B cell (primary cell): ENCODE measurements at regions not wholly inside any gene's neighbourhood (a gene's known extent, or its start where the extent isn't known, plus 50 kb on each side); places are given as distances from the start of the nearest gene placed in this dataset.

Experiments
- ATAC-seq: fragments of 200-7000 bp; cut with Tn5 transposase; one replicate; pipeline ENCODE4 v1.10.0; 2021; ENCODE audit warnings: low read depth, mild to moderate bottlenecking, moderate number of reproducible peaks, moderate library complexity
- CTCF ChIA-PET: fragments of 350-600 bp; sonication (Branson Sonifier 250); formaldehyde crosslinking; loops from one replicate; lab custom pipeline; 2021; ENCODE audit warnings: antibody characterized with exemption, inconsistent platforms; lab: Charles Lee
- POLR2A ChIA-PET: fragments of 350-600 bp; sonication (Branson Sonifier 250); formaldehyde crosslinking; loops from one replicate; lab custom pipeline; 2021; ENCODE audit warnings: antibody characterized with exemption; lab: Charles Lee
- DNase-seq: peaks from one replicate; pipeline ENCODE4 v3.0.0; 2013
- H2AFZ ChIP-seq: 2 replicates; pipeline ENCODE4 v1.6.1; 2012; ENCODE audit warnings: mild to moderate bottlenecking, low read depth, low read length; ENCODE audit not compliant: insufficient read depth, poor library complexity, severe bottlenecking
- H3K27ac ChIP-seq, 2 donors: 1 replicate in 1 of 2; 2 replicates in 1 of 2; pipeline ENCODE4 v1.5.1; 2012 to 2013; ENCODE audit warnings: low read length in 2 of 2, mild to moderate bottlenecking in 2 of 2, moderate library complexity in 1 of 2
- H3K27me3 ChIP-seq, 4 experiments: fragments of 200-600 bp in 1 of 4; sonication (generic) in 1 of 4; replicated peaks in 1 of 4; 1 replicate in 2 of 4; 2 replicates in 2 of 4; pipeline versions ENCODE4 v1.6.1 to v1.7.0; 2013 to 2016; ENCODE audit warnings: low read length in 3 of 4, mild to moderate bottlenecking in 2 of 4, mixed read lengths in 1 of 4, moderate library complexity in 1 of 4; ENCODE audit not compliant: insufficient read depth in 4 of 4, control insufficient read depth in 3 of 4; ENCODE audit errors: control extremely low read depth in 1 of 4
- H3K36me3 ChIP-seq, 2 experiments: replicated peaks in 1 of 2; 1 replicate in 1 of 2; 2 replicates in 1 of 2; pipeline versions ENCODE4 v1.6.1 to v1.7.1; 2013; ENCODE audit warnings: low read length in 1 of 2; ENCODE audit not compliant: insufficient read depth in 2 of 2, control insufficient read depth in 1 of 2; ENCODE audit errors: control extremely low read depth in 1 of 2, extremely low read depth in 1 of 2
- H3K4me1 ChIP-seq, 2 donors: fragments of 200-600 bp in 1 of 2; sonication (generic) in 1 of 2; 1 replicate in 1 of 2; 2 replicates in 1 of 2; pipeline versions ENCODE4 v1.5.1 to v1.6.1; 2013 to 2017; ENCODE audit warnings: low read length in 2 of 2; ENCODE audit not compliant: control insufficient read depth in 2 of 2, insufficient read depth in 2 of 2
- H3K4me2 ChIP-seq: replicated peaks from 2 replicates; pipeline ENCODE3; 2012; ENCODE audit warnings: mild to moderate bottlenecking, low read depth, low read length; ENCODE audit not compliant: poor library complexity, severe bottlenecking
- H3K4me3 ChIP-seq, 5 experiments: fragments of 200-600 bp in 1 of 5; sonication (generic) in 1 of 5; 1 replicate in 3 of 5; 2 replicates in 2 of 5; pipeline versions ENCODE4 v1.5.1 to v1.7.0; 2011 to 2016; ENCODE audit warnings: low read length in 4 of 5, mild to moderate bottlenecking in 4 of 5, low read depth in 2 of 5, control low read depth in 1 of 5, moderate library complexity in 1 of 5; ENCODE audit not compliant: insufficient read depth in 1 of 5; ENCODE audit errors: control extremely low read depth in 1 of 5, extremely low read depth in 1 of 5
- H3K79me2 ChIP-seq: fragments of 200-600 bp; sonication (generic); one replicate; pipeline ENCODE4 v1.6.0; 2016; ENCODE audit warnings: low read length; ENCODE audit not compliant: control insufficient read depth, insufficient read depth
- H3K9ac ChIP-seq: fragments of 200-600 bp; sonication (generic); 2 replicates; pipeline ENCODE4 v1.6.1; 2017; ENCODE audit warnings: mild to moderate bottlenecking, low read length, moderate library complexity
- H3K9me3 ChIP-seq, 3 donors: one replicate each; pipeline versions ENCODE4 v1.6.1 to v1.7.1; 2013; ENCODE audit warnings: low read length in 2 of 3; ENCODE audit not compliant: control insufficient read depth in 2 of 3, insufficient read depth in 1 of 3; ENCODE audit errors: control extremely low read depth in 1 of 3
- H4K20me1 ChIP-seq: 2 replicates; pipeline ENCODE4 v1.6.0; 2012; ENCODE audit warnings: mild to moderate bottlenecking, low read length; ENCODE audit not compliant: insufficient read depth, control insufficient read depth, poor library complexity, severe bottlenecking
- H3K27ac Mint-ChIP-seq: one replicate; pipeline ENCODE4 v1.8.0; 2021; ENCODE audit warnings: mixed read lengths
- H3K27me3 Mint-ChIP-seq: one replicate; pipeline ENCODE4 v1.8.0; 2021; ENCODE audit warnings: mixed read lengths
- H3K4me1 Mint-ChIP-seq: one replicate; pipeline ENCODE4 v1.8.0; 2021; ENCODE audit warnings: mixed read lengths
- H3K4me3 Mint-ChIP-seq: one replicate; pipeline ENCODE4 v1.8.0; 2021; ENCODE audit warnings: mixed read lengths
- H3K9me3 Mint-ChIP-seq: one replicate; pipeline ENCODE4 v1.8.0; 2022; ENCODE audit warnings: mixed read lengths; ENCODE audit not compliant: insufficient read depth
- CTCF ChIP-seq: fragments of 200-600 bp; IDR thresholded peaks from one replicate; pipeline ENCODE4 v1.8.0; 2022; ENCODE audit warnings: antibody characterized with exemption, mild to moderate bottlenecking
- EZH2 ChIP-seq: IDR thresholded peaks from 2 replicates; pipeline ENCODE4 v1.6.1; 2012; ENCODE audit warnings: borderline replicate concordance, low read depth, mild to moderate bottlenecking, moderate library complexity, low read length; ENCODE audit not compliant: insufficient read depth, poor library complexity, severe bottlenecking
- WGBS: methylation state at CpG from one replicate; pipeline ENCODE4 v1.1.5; 2013; ENCODE audit warnings: missing lambda C conversion rate; ENCODE audit not compliant: insufficient coverage; 5-methylcytosine and 5-hydroxymethylcytosine counted together
- intact Hi-C: fragments of 100-400 bp; cut with micrococcal nuclease; formaldehyde crosslinking; loops from one replicate; pipeline ENCODE4 v1.10.0; 2022

- no peak overlapping the region for H3K4me3 ChIP-seq
- H3K4me2 ChIP-seq = no peak overlapping the region
- intact Hi-C loops = no loop called here
- H3K79me2 ChIP-seq = no peaks in the 10 kb centered on the region
- ATAC-seq = no peak
- Mint-ChIP-seq H3K4me3 (no peak overlapping the region), H3K4me1 (no peaks in the 10 kb centered on the region), H3K27ac (no peak overlapping the region), H3K27me3 (peaks cover 10% of the 10 kb centered on the region), H3K9me3 (peaks cover 2% of the 10 kb centered on the region)
- ChIA-PET CTCF (no interaction called here), POLR2A (no interaction called here)
- DNase-seq = no peak
- H3K4me1 ChIP-seq = no peaks in the 10 kb centered on the region
- H4K20me1 ChIP-seq = no peaks in the 10 kb centered on the region
- H3K27me3 ChIP-seq = no peaks in the 10 kb centered on the region
- WGBS = 67% methylated on average over 2 of the region's 4 CpGs
- no peaks in the 10 kb centered on the region for H3K36me3 ChIP-seq
- H3K9ac ChIP-seq = no peak overlapping the region
- no peak overlapping the region for H2AFZ ChIP-seq
- no peak overlapping the region for H3K27ac ChIP-seq
- TF ChIP-seq CTCF (no peak), EZH2 (no peak)
- peaks cover 0 to 4% (median 0%) of the 10 kb centered on the region in 3 donors for H3K9me3 ChIP-seq
Observed at GRCh38 chr13:42688821-42689220, 92.6 kb upstream of the FAM216B start.

- WGBS = 100% methylated on average over 1 of the region's 4 CpGs
- ATAC-seq = no peak
- H3K27me3 Mint-ChIP-seq = peaks cover 20% of the 10 kb centered on the region
Observed at GRCh38 chr13:42696191-42696590, 85.2 kb upstream of the FAM216B start.

More at GRCh38 chr13:42696191-42696590, 85.2 kb upstream of the FAM216B start:
- H3K27ac ChIP-seq = no peak overlapping the region
- no peaks in the 10 kb centered on the region for H3K4me1 Mint-ChIP-seq
- no peak overlapping the region for H3K27ac Mint-ChIP-seq
- H3K4me3 ChIP-seq = no peak overlapping the region
- H4K20me1 ChIP-seq = no peaks in the 10 kb centered on the region
- no peaks in the 10 kb centered on the region for H3K79me2 ChIP-seq
- CTCF ChIA-PET = no interaction called here
- H3K9me3 Mint-ChIP-seq = no peaks in the 10 kb centered on the region
- intact Hi-C loops = no loop called here
- H3K36me3 ChIP-seq = no peaks in the 10 kb centered on the region
- H2AFZ ChIP-seq = no peak overlapping the region
- no peaks in the 10 kb centered on the region for H3K9me3 ChIP-seq
- TF ChIP-seq EZH2 (no peak), CTCF (no peak)
- peaks cover 0 to 3% (median 0%) of the 10 kb centered on the region in 4 experiments for H3K27me3 ChIP-seq
- H3K9ac ChIP-seq = no peak overlapping the region
- no peak overlapping the region for H3K4me3 Mint-ChIP-seq
- no peaks in the 10 kb centered on the region for H3K4me1 ChIP-seq
- DNase-seq = no peak
- POLR2A ChIA-PET = no interaction called here
- no peak overlapping the region for H3K4me2 ChIP-seq
